NCI-H1105 (cell line): ENCODE measurements at regions not wholly inside any gene's neighbourhood (a gene's known extent, or its start where the extent isn't known, plus 50 kb on each side); places are given as distances from the start of the nearest gene placed in this dataset.

Experiments used
- DNase-seq: peaks from one replicate; lab custom pipeline; 2025; lab: John Stamatoyannopoulos, UW

- DNase-seq = no peak
Measured at GRCh38 chr16:64540434-64540833, 581.4 kb downstream of the CDH11 start.

GRCh38 chr16:64539811-64540371 lies 582.0 kb downstream of the CDH11 start:
- DNase-seq = no peak

- DNase-seq = no peak
Measured at GRCh38 chr16:64534180-64534780, 587.6 kb downstream of the CDH11 start.

- no peak for DNase-seq
Measured at GRCh38 chr16:64532691-64533090, 589.2 kb downstream of the CDH11 start.

GRCh38 chr16:64532117-64532516 lies 589.7 kb downstream of the CDH11 start:
- no peak for DNase-seq

DNA sequence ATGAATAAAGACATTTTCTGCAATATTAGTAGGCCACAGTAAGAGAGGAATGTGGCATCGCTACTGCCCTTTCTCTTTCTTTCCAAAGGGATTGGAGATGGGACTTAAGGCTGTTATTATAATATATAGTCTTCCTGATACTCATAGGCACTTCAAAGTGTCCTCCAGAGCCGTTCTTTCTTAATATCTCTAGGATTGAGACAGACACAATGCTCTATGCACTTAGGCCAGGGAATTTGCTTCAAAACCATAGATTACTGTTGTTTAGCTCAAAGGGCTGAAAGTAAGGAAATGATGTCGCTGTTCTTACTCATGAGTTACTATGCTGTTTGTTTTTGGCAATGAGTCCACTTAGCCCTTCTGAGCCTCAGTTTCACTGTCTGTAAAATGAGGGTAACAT lies 590.5 kb downstream of the CDH11 start:
- no peak for DNase-seq

DNA sequence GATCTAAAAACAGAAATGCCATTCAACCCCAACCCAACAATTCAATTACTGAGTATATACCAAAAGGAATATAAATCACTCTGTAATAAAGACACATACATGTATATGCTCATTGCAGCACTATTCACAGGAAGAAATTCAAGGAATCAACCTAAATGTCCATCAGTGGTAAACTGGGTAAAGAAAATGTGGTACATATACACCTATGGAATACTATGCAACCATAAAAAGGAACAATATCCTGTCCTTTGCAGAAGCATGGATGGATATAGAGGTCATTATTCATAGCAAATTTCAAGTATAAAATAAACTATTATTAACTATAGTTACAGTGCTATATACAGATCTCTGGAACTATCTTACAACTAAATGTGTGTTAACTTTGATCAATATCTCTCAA lies 599.3 kb downstream of the CDH11 start:
- DNase-seq = no peak

DNA sequence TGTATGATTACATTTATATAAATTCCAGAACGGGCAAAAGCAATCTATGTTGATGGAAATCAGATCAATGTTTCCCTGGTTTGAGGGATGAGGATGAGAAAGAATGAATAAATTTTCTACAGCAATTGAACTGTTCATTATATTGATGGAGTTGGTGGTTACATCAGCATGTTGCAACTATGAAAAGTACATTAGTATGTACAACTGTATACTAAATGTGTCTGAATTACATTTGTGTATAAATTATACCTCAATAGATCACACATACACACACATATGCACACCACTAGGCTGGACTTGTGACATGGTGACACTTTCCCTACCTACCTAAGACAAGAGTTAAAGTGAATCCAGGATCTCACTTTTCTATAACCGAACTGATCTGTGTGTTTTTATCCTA lies 608.0 kb downstream of the CDH11 start:
- DNase-seq = no peak

DNA sequence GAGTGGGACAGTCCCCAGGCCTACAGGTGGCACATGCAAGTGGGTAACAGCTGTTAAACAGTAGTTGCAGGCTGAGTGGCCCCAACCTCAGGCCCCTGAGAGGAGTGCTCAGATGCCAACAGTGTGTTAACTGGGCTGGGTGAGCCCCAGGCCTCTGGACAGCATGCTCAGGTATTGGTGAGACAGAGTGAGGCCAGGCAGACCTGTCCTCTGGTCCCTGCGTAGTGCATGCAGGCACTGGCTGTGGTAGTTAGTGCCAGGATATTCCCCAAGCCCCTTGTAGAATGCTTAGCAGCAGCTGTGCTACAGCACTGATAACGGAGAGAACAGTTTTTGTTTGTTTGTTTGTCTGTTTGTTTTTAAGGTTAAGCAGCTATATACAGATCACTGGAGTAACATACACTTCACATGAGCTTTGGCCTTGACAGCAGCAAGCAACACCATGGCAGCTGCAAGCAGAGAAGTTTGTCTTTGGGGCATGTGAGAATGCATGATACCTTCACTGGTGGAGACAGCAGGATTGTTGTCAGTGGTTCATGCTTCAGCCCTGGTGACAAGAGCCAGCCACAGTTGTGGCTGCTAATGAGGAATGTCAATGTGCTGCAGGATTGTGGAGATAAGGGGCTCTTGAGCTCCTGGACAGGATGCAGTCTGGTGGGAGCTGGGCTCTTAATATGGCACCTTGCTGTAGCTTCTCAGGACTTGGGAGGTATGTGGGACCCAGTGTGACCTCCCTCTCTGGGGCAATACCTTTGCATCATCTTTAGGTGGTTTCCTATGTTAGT lies 614.4 kb downstream of the CDH11 start:
- DNase-seq = no peak

DNA sequence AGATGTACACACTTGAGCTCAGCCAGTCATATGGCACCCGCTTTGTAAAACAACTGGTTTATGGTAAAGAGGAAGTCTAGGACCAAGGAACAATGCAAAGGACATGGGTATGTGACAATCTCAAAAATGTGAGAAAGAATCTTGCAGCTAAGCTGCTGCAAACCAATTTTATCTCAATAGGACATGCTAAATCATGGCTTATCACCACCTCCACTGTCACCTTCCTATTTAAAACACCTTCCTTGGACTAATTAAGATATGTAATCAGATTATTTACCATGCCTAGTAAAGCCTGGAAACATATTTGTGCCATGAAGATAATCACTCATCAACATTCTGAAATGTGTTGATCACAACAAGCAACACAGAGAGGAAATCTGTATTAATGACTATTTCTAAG lies 622.7 kb downstream of the CDH11 start:
- DNase-seq = no peak

DNA sequence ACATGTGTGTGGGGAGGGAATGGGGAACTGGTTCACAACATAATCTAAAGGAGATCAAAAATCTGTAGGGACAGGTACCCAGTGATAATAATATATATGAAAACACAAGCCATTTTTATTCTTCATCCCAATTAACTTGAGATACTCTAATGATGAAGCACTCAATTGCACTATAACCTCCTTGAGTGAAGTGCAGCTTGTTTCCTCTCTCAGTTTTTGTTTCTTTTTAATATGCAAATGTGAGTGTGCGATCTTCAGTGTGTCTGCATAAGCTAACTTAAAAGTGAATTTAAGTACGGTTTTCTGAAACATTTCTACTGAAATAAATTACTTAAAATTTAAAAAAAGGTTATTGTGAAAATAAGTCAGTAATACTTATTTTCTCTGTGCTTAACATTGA lies 623.5 kb downstream of the CDH11 start:
- DNase-seq = no peak

DNA sequence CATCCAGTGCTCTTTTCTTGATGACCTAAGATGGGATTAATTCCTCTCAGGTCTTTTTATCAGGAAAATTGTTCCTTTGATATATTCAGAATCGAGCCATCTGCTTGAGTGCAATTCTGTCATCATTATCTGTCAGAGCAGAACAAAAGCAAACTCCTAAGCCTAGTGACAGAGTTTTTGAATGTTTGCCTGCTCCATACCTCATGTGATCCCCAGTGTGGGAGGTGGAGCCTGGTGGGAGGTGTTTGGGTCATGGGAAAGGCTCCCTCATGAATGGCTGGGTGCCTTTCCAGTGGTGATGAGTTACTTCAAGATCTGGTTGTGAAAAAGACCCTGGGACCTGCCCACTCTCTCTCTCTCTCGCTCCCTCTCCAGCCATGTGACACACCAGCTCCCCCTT lies 628.2 kb downstream of the CDH11 start:
- no peak for DNase-seq

GRCh38 chr16:64489449-64489848 lies 632.4 kb downstream of the CDH11 start:
- no peak for DNase-seq

- no peak for DNase-seq
Measured at GRCh38 chr16:64486561-64486960, 635.3 kb downstream of the CDH11 start.

- DNase-seq = no peak
Measured at GRCh38 chr16:64481497-64481896, 640.4 kb downstream of the CDH11 start.

GRCh38 chr16:64478252-64478906 lies 643.5 kb downstream of the CDH11 start:
- DNase-seq = peak; percentile 43

DNA sequence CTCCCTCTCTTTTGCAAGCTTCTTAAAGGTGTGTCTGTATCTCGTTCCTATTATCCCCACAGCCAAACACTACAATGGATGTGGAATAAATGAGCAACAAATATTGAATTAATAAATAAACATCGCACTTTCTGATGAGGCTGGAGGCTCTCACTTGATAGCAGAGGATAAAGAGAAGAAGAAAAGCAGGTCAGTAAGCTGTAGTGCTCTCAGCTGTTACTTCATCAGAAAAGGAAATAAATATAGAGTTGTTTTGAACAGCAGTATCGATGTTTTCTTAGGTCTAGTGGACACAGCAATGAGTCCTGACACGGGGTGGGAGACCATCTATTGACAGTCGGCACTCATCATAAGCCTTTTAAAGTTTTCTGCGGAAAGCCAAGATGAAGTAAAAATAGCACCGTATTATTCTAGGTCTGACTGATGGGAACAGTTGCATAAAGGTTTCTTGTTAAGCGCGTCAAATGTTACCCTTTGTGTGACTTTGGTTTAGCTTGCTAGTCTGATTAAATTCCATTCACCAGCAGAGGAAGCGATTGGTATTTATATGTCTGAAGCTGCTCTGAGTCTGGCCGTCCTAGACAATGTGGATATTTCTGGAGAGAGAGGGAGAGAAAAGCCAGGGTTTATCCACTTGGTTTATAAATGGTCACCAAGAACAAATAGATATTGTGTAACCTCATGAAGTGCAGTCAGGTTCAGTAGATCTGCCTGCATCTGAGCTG lies 646.1 kb downstream of the CDH11 start:
- no peak for DNase-seq

- no peak for DNase-seq
Measured at GRCh38 chr16:64470916-64471315, 650.9 kb downstream of the CDH11 start.

DNA sequence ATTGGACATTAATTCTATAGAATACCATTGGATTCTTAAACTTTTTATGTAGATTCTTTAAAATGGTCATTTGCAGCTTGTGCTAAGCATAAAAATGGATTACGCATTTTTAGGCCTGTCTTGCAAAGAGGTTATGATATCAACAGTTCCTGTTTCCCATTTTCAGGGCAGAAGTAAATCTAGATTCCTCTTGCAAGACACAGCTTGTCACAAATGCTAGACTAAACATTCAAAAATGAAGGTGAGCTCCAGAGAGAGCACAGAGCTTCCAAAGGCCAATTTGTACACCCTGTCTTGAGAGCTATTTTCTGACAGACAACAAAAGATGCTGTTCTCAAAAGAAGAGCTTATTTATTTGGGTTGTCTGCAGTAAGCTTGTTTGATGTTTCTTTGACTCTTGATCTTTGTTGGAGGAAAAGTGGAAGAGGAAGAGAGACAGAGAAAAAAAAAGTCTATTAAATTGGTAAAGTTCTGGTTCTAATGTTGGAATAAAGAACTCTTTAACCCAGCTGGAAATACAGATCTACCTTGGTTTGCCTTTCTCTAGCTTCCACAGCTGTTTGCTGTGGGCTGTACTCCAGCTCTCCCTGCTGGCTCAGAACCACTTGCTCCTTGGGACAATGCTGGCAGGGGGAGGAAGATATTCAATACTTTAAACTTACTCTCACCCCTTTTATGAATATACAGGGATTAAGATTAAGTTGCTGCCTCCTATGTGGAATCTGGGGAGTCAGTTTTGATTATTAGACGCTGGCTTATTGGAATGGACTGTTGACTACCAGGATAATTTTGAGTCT lies 651.8 kb downstream of the CDH11 start:
- DNase-seq = no peak

DNA sequence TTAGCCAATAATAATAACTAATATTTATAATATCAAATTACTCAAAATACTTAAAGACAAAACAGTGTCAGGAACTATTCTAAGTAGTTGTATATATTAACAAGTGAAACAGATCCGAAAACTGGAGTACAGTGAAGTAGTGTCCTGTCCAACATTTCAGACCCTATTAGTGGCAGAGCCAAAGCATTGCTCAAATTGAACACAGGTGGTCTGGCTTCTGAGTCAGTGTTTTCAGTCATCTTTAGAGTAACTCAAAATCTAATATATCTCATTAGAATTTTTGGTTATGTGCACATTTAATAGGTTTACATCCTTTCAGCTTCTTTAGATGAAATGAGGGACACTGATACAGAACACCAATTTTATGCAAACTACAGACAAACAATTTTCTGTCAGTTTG lies 652.5 kb downstream of the CDH11 start:
- DNase-seq = no peak

- DNase-seq = no peak
Measured at GRCh38 chr16:64468515-64469090, 653.3 kb downstream of the CDH11 start.
